GM23338 (cell line): ENCODE measurements at regions not wholly inside any gene's neighbourhood (a gene's known extent, or its start where the extent isn't known, plus 50 kb on each side); places are given as distances from the start of the nearest gene placed in this dataset.

Source experiments
- ATAC-seq: fragments of 200-7000 bp; cut with Tn5 transposase; 3 replicates; pipeline ENCODE4 v1.9.1; 2020
- DNase-seq: peaks from one replicate; pipeline ENCODE4 v3.0.0-alpha.2; 2015; ENCODE audit warnings: low spot score
- H2AFZ ChIP-seq: fragments of 200-600 bp; sonication (generic); 2 replicates; pipeline ENCODE4 v1.8.0; 2016; ENCODE audit warnings: antibody characterized with exemption, mild to moderate bottlenecking, moderate library complexity
- H3F3A ChIP-seq: fragments of 200-600 bp; sonication (generic); replicated peaks from 2 replicates; pipeline ENCODE4 v1.8.0; 2017; ENCODE audit warnings: antibody characterized with exemption, mixed run types, low read depth
- H3K27ac ChIP-seq: fragments of 200-600 bp; sonication (generic); 2 replicates; pipeline ENCODE4 v1.6.1; 2016; ENCODE audit warnings: low read depth
- H3K27me3 ChIP-seq: fragments of 200-600 bp; sonication (generic); 2 replicates; pipeline ENCODE4 v1.8.0; 2016; ENCODE audit warnings: mild to moderate bottlenecking, mixed run types, moderate library complexity; ENCODE audit not compliant: insufficient read depth
- H3K36me3 ChIP-seq: fragments of 200-600 bp; sonication (generic); 2 replicates; pipeline ENCODE4 v1.8.0; 2016; ENCODE audit warnings: mild to moderate bottlenecking; ENCODE audit not compliant: insufficient read depth
- H3K4me1 ChIP-seq: fragments of 200-600 bp; sonication (generic); 2 replicates; pipeline ENCODE4 v1.8.0; 2016; ENCODE audit warnings: mild to moderate bottlenecking, moderate library complexity; ENCODE audit not compliant: insufficient read depth
- H3K4me2 ChIP-seq: fragments of 200-600 bp; sonication (generic); 2 replicates; pipeline ENCODE4 v1.7.1; 2017; ENCODE audit warnings: mixed run types
- H3K4me3 ChIP-seq: fragments of 200-600 bp; sonication (generic); 2 replicates; pipeline ENCODE4 v1.6.1; 2016; ENCODE audit warnings: mixed run types
- H3K79me2 ChIP-seq: fragments of 200-600 bp; sonication (generic); replicated peaks from 2 replicates; pipeline ENCODE4 v1.8.0; 2017; ENCODE audit warnings: mild to moderate bottlenecking; ENCODE audit not compliant: insufficient read depth
- H3K9me2 ChIP-seq: fragments of 200-600 bp; sonication (generic); 2 replicates; pipeline ENCODE4 v1.8.0; 2017; ENCODE audit not compliant: insufficient read depth
- H4K20me1 ChIP-seq: fragments of 200-600 bp; sonication (generic); replicated peaks from 2 replicates; pipeline ENCODE4 v1.8.0; 2017; ENCODE audit warnings: mild to moderate bottlenecking; ENCODE audit not compliant: insufficient read depth
- H3K27ac Mint-ChIP-seq: 2 replicates; pipeline ENCODE4 v1.8.0; 2020; ENCODE audit warnings: inconsistent platforms, mild to moderate bottlenecking, moderate library complexity, mixed read lengths
- H3K27me3 Mint-ChIP-seq: 3 replicates; pipeline ENCODE4 v1.8.0; 2022; ENCODE audit warnings: low read depth, mild to moderate bottlenecking, moderate library complexity, mixed read lengths, inconsistent platforms; ENCODE audit not compliant: insufficient read depth, poor library complexity
- H3K36me3 Mint-ChIP-seq: 3 replicates; pipeline ENCODE4 v1.8.0; 2021; ENCODE audit warnings: low read depth, mild to moderate bottlenecking, inconsistent platforms, moderate library complexity, mixed read lengths
- H3K4me1 Mint-ChIP-seq: 3 replicates; pipeline ENCODE4 v1.8.0; 2020; ENCODE audit warnings: mild to moderate bottlenecking, inconsistent platforms, mixed read lengths
- H3K4me3 Mint-ChIP-seq: 3 replicates; pipeline ENCODE4 v1.8.0; 2021; ENCODE audit warnings: moderate library complexity, mild to moderate bottlenecking, inconsistent platforms, mixed read lengths
- H3K9me3 Mint-ChIP-seq: 3 replicates; pipeline ENCODE4 v1.8.0; 2020; ENCODE audit warnings: moderate library complexity, mild to moderate bottlenecking, inconsistent platforms, mixed read lengths
- CREB1 ChIP-seq: fragments of 250-450 bp; sonication (Bioruptor Pico); IDR thresholded peaks from 2 replicates; pipeline ENCODE4 v1.5.0; 2020; ENCODE audit warnings: low read depth, mild to moderate bottlenecking, moderate library complexity
- CTCF ChIP-seq, 2 experiments: fragments of 200-600 bp in 1 of 2; sonication (generic) in 1 of 2; conservative IDR thresholded peaks; 2 replicates each; pipeline versions ENCODE4 v1.5.1 to v1.6.1; 2016 to 2017; ENCODE audit warnings: antibody characterized with exemption in 2 of 2, low read depth in 2 of 2, mild to moderate bottlenecking in 2 of 2, moderate library complexity in 1 of 2
- ETS1 ChIP-seq: IDR thresholded peaks from 2 replicates; pipeline ENCODE4 v1.6.1; 2016; ENCODE audit warnings: antibody characterized with exemption
- EZH2phosphoT487 ChIP-seq: fragments of 200-600 bp; sonication (generic); IDR thresholded peaks from one replicate; pipeline ENCODE4 v1.8.1; 2018; ENCODE audit warnings: antibody characterized with exemption; ENCODE audit not compliant: unreplicated experiment
- POLR2AphosphoS5 ChIP-seq: IDR thresholded peaks from 2 replicates; pipeline ENCODE4 v1.6.1; 2016; ENCODE audit warnings: antibody characterized with exemption, low read depth
- REST ChIP-seq: IDR thresholded peaks from one replicate; pipeline ENCODE4 v1.6.1; 2018; ENCODE audit warnings: antibody characterized with exemption; ENCODE audit not compliant: unreplicated experiment
- STAT1 ChIP-seq: IDR thresholded peaks from one replicate; pipeline ENCODE4 v1.6.1; 2016; ENCODE audit warnings: antibody characterized with exemption; ENCODE audit not compliant: unreplicated experiment
- ZNF114 ChIP-seq: fragments of 250-450 bp; sonication (Bioruptor Pico); IDR thresholded peaks from 2 replicates; pipeline ENCODE4 v1.5.0; 2020; ENCODE audit warnings: mild to moderate bottlenecking, moderate library complexity
- ZNF331 ChIP-seq: fragments of 250-450 bp; sonication (Bioruptor Pico); IDR thresholded peaks from 2 replicates; pipeline ENCODE4 v1.5.0; 2020; ENCODE audit warnings: low read depth, mild to moderate bottlenecking, moderate library complexity
- ZNF462 ChIP-seq: fragments of 250-450 bp; sonication (Bioruptor Pico); IDR thresholded peaks from 2 replicates; pipeline ENCODE4 v1.5.0; 2020; ENCODE audit warnings: mild to moderate bottlenecking, moderate library complexity

- Mint-ChIP-seq H3K27me3 (no peaks in the 10 kb centered on the region), H3K36me3 (no peaks in the 10 kb centered on the region), H3K27ac (no peak overlapping the region), H3K4me1 (peaks cover 11% of the 10 kb centered on the region; the same call in 2 of the 3 replicates), H3K4me3 (no peak overlapping the region), H3K9me3 (no peaks in the 10 kb centered on the region)
- H3K79me2 ChIP-seq = no peaks in the 10 kb centered on the region
- H4K20me1 ChIP-seq = no peaks in the 10 kb centered on the region
- no peaks in the 10 kb centered on the region for H3K36me3 ChIP-seq
- no peak overlapping the region for H3K27ac ChIP-seq
- H3F3A ChIP-seq = no peaks in the 10 kb centered on the region
- ATAC-seq = no peak
- no peak overlapping the region for H3K4me3 ChIP-seq
- no peak for DNase-seq
- H2AFZ ChIP-seq = no peak overlapping the region
- peaks cover 6% of the 10 kb centered on the region; the same call in 1 of the 2 replicates for H3K9me2 ChIP-seq
- no peak for TF ChIP-seq ZNF114
- TF ChIP-seq ZNF331 (CRISPR knock-in tag) = no peak
- H3K4me1 ChIP-seq = peaks cover 5% of the 10 kb centered on the region; the same call in 1 of the 2 replicates
- H3K27me3 ChIP-seq = no peaks in the 10 kb centered on the region
- no peak overlapping the region for H3K4me2 ChIP-seq
Observed at GRCh38 chr2:48865704-48866103, 110.2 kb upstream of the LHCGR start.

- Histone ChIP-seq H3K4me1 (no peaks in the 10 kb centered on the region), H4K20me1 (no peaks in the 10 kb centered on the region), H3K4me3 (no peak overlapping the region), H3K4me2 (no peak overlapping the region), H3F3A (no peaks in the 10 kb centered on the region), H3K9me2 (peaks cover 6% of the 10 kb centered on the region; the same call in 1 of the 2 replicates), H2AFZ (no peak overlapping the region), H3K27me3 (no peaks in the 10 kb centered on the region), H3K27ac (no peak overlapping the region), H3K79me2 (no peaks in the 10 kb centered on the region), H3K36me3 (no peaks in the 10 kb centered on the region)
- Mint-ChIP-seq H3K27me3 (no peaks in the 10 kb centered on the region), H3K4me1 (peaks cover 5% of the 10 kb centered on the region; the same call in 1 of the 3 replicates), H3K9me3 (no peaks in the 10 kb centered on the region), H3K27ac (no peak overlapping the region), H3K36me3 (no peaks in the 10 kb centered on the region), H3K4me3 (no peak overlapping the region)
- ATAC-seq = no peak
- DNase-seq = no peak
- TF ChIP-seq POLR2AphosphoS5 = no peak
- no peak for TF ChIP-seq ZNF462
- no peak for TF ChIP-seq CTCF (conservative IDR thresholded peaks at IDR 0.05; ENCODE audit: low read depth in 2 of 2)
- no peak for TF ChIP-seq ETS1
- no peak for TF ChIP-seq REST
- TF ChIP-seq CREB1 (CRISPR knock-in tag) = no peak
- no peak for TF ChIP-seq EZH2phosphoT487
- TF ChIP-seq ZNF331 (CRISPR knock-in tag) = no peak
- TF ChIP-seq ZNF114 = no peak
- no peak for TF ChIP-seq STAT1
Observed at GRCh38 chr2:48860380-48860779, 104.9 kb upstream of the LHCGR start.
